SK-N-SH treated with all-trans-retinoic acid at 6 μM for 48 hours (cell line): ENCODE measurements at regions not wholly inside any gene's neighbourhood (a gene's known extent, or its start where the extent isn't known, plus 50 kb on each side); places are given as distances from the start of the nearest gene placed in this dataset.

Experiments used
- BACH2 ChIP-seq: fragments of 250-450 bp; sonication (Bioruptor Pico); IDR thresholded peaks from 2 replicates; pipeline ENCODE4 v1.9.0; 2021; ENCODE audit warnings: mild to moderate bottlenecking, borderline replicate concordance
- CREB5 ChIP-seq: fragments of 250-450 bp; sonication (Bioruptor Pico); IDR thresholded peaks from 2 replicates; pipeline ENCODE4 v1.5.1; 2020; ENCODE audit warnings: low read depth, mild to moderate bottlenecking, moderate library complexity
- ISL1 ChIP-seq: fragments of 250-450 bp; sonication (Bioruptor Pico); IDR thresholded peaks from 2 replicates; pipeline ENCODE4 v2.1.2; 2022; ENCODE audit warnings: mild to moderate bottlenecking, moderate library complexity
- PATZ1 ChIP-seq: fragments of 250-450 bp; sonication (Bioruptor Pico); IDR thresholded peaks from 2 replicates; pipeline ENCODE4 v1.8.0; 2020; ENCODE audit warnings: mild to moderate bottlenecking, moderate library complexity, borderline replicate concordance
- RARB ChIP-seq: fragments of 250-450 bp; sonication (Bioruptor Pico); IDR thresholded peaks from 2 replicates; pipeline ENCODE4 v1.8.0; 2021; ENCODE audit warnings: mild to moderate bottlenecking, moderate library complexity
- ZC3H10 ChIP-seq: fragments of 250-450 bp; sonication (Bioruptor Pico); IDR thresholded peaks from 2 replicates; pipeline ENCODE4 v1.5.1; 2021; ENCODE audit warnings: mild to moderate bottlenecking, moderate library complexity
- ZNF70 ChIP-seq: fragments of 450-650 bp; formaldehyde crosslinking; IDR thresholded peaks from 2 replicates; pipeline ENCODE4 v1.5.0; 2020; ENCODE audit warnings: mild to moderate bottlenecking, moderate library complexity

DNA sequence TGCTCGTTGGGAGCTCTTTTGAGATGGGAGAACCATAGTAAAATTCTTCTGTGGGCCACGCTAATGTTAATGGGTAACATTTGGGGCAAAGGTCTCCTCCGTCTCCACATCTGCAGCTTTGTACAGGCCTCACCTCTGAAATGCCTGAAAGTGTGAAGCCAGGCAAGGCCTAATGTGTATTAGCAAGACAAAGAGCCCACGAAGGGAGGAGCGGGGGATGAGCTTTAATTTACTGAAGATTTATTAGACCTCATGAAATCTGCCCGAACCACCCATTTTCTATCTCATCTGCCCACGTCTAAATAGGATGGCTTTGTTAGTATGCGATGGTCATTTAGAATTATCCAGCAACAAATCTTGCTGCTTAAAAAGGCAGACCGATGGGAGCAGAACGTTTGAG, 408.9 kb downstream of the PMP22 start:
- TF ChIP-seq RARB (no peak), BACH2 (CRISPR knock-in tag) (no peak), CREB5 (CRISPR knock-in tag) (no peak), ZNF70 (CRISPR knock-in tag) (no peak), PATZ1 (CRISPR knock-in tag) (no peak), ZC3H10 (no peak), ISL1 (no peak)
